GM21381 (cell line): ENCODE measurements at regions not wholly inside any gene's neighbourhood (a gene's known extent, or its start where the extent isn't known, plus 50 kb on each side); places are given as distances from the start of the nearest gene placed in this dataset.
A peak's percentile ranks its signal among the peaks of the same experiment; 100 is the strongest.
"Not testable (repeated sequence)": the region's sequence is repeated elsewhere in the genome, so short reads cannot be mapped to it uniquely, and the experiment has no call there.

Experiments used
- ATAC-seq: cut with Tn5 transposase; IDR thresholded peaks from one replicate; pipeline ENCODE4 v1.9.1; 2021; ENCODE audit warnings: mild to moderate bottlenecking, moderate library complexity; ENCODE audit not compliant: unreplicated experiment

DNA sequence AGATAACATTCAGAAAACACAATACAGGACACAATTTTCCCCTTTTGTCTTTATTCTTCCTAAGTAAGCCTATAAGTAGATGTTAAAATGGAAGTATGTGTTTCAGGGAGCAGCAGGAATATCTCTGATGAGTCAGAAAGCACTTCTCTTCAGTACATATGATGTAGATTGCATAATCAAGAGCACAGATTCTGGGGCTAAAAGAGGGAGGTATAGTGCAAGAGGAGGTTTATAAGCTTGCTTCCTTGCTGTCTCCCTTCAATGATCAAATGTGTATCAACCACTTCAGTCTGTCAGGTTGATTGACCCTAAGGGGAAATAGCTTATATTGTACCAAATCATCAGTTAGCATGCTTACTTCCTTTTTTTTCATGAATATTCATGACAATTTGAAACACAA, 822.8 kb downstream of the BRINP3 start:
- no peak for ATAC-seq

DNA sequence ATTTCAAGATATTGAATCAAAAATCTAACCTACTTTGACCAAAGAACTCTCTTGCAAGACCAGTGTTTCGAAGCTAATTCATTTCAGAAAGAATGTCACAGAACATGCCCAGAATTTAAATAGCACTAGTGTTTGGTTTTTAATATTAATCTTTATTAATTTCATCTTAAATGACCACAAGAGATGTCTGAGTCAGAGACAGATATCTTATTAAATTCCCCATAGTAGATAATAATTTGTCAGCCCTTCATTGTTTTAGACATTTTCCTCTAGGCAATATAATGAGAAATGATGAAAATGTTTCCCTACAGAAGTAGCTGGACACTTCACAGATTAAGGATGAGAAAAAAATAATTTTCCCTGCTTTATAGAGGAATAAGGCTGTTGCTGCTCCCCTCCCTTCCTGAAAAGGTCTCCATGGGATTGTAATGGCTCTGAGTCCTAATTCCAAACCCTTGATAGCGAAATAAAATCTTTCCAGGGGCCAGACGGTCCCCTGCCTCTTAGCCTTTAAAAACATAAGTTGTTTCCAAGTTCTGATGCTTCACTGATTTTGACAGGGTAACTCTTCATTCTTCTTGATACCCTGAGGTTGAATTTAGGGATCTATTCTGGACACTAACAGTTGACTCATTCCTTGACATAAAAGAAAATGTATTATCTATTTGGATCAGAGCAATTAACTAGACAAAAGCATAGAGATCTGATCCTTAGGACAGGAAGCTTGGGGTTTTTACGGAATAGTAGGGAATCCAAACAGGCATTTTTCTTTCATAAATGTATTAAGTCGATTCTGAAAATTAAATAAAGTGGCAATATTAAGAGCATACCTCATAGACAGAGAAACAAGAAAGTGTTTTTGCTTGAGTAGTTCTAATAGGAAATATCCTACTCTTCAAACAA, 820.8 kb downstream of the BRINP3 start:
- ATAC-seq: no peak

DNA sequence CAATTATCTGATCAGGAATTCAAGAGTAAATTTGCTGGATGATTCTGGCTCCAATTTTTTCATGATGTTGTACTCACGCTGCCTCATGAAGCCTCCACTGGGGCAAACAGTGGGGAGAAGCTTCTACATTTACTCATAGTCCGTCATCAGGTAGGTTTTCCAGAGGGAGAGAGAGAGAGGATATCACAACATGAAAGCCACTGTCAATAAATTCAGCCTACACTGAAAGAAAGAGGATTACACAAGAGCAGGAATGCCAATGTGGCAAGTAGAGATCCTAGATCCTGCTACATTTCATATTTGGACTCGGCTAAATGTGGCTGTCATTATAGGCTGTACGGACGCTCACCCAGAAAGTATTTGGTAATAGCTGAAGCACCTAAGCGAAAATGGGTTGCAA, 819.9 kb downstream of the BRINP3 start:
- ATAC-seq: no peak

DNA sequence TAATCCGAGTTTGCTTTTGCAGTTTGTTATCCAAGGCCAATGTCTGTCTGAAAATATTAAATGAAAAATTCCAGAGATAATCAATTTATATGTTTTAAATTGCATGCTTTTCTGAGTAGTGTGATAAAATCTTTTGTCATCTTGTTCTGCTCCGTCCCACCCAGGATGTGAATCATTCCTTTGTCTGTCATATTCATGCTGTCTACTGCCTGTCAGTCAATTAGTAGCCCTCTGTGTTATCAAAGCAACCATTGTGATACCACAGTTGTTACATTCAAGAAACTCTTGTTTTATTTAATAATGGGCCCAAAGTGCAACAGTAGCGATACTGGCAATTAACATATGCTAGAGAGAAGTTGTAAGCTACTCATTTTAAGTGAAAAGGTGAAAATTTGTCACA, 819.3 kb downstream of the BRINP3 start:
- no peak for ATAC-seq

DNA sequence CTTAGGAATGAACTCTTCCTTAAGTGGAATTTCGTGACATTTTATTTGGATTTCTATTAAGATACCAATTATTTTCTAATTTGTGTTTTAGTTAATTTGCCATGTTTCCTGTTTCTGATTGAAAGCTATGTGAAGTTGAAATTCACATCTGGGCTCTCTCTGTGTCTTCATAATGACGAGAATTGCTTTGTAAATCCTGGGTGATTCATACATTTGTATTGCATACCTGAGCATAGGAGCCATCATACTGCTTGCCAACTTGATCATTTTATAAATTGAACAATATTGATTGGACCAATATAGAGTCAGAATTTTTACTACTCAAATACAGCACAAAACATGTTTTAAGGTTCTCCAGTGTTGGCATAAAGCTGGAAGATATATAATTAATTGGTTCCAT, 817.9 kb downstream of the BRINP3 start:
- no peak for ATAC-seq

DNA sequence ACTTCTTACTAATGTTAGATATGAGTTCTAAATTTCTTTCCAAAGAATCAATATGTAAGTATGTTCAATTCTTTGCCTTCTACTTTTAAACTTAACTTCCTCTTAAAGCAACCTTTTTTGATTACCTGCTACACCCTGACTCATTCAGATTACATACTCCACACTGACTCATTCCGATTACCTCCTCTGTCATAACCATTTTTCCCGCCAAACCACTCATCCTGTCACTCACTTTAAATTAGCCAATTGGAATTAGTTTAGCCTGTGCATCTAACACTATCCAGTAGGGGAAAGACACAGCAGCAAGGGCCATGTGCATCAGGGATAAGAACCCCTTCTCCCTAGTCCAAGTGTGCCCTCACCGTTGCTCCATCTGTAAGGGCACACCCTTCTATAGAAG, 815.5 kb downstream of the BRINP3 start:
- ATAC-seq: no peak

DNA sequence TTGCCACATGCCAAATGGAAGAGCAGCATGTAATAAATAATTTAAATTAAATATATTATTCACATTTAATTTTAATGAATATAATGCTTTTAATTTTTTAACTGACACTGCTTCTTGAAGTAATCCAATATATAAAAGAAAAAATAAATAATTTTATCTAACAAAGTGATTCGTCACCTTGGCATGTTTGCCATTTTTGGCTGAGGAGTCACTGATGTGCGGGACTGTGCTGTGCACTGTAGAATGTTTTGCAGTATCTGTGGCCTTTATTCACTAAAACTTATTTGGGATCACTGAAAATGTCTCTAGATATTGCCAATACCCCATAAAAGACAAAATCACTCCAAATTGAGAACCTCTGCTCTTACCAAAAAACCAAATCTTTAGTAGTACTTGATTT, 807.8 kb downstream of the BRINP3 start:
- ATAC-seq: no peak

DNA sequence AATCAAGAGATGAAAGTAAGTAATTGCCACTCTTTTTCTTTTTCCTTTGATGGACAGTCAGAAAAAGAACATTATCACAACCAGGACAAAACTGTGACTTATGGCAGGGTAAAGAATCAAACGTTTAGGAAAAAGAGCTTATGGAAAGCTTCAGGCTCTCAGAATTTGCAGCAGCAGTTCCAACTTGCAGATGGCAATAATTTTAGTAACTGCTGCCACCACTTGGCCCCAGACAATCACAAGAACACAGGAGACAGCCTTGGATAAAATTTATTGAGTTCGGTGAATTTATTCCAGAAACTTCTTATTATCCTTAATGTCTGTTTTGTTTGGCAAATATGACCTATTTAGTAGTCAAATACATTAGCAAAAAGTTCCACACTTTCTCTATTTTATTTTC, 804.4 kb downstream of the BRINP3 start:
- ATAC-seq: no peak

DNA sequence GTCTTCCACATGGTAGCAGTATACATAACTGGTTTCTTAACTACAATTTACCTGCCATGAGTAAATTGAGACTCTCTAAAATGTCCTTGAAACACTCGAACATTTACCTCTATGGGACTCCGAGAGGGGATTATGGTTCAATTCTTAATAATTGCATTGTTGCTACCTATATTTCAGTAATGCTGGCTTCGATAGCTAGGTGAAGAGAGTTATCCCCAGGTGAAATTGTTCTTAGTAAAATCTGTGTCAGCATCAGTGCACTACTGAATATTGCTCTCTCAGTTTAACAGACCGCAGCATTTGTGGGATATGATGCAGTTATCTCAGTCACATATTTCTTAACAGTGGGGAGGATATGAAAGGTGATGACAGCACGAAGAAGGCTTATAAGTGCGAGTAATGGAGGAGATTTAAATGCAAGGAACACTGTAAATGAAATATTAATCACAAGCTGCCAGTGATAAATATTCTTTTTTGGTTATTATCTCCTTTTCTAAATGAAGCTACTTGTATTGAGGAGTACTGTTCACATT, 801.9 kb downstream of the BRINP3 start:
- no peak for ATAC-seq

DNA sequence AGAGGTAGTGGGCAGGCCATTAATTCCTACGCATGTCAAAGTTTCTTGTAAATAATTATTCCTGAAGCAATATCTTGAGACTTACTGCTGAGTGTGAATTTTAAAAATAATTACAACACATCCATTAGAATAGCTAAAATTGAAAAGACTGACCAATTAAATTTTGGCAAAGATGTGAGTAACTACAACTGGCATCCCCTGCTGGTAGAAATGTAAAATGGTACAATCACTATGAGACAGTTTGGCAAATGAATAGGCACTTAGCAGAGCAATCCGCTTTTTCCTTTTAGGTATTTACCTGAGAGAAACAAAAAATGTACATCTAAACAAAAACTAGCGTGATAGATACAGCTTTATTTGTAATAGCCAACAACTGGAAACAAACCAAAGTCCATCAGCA, 798.9 kb downstream of the BRINP3 start:
- ATAC-seq: no peak

DNA sequence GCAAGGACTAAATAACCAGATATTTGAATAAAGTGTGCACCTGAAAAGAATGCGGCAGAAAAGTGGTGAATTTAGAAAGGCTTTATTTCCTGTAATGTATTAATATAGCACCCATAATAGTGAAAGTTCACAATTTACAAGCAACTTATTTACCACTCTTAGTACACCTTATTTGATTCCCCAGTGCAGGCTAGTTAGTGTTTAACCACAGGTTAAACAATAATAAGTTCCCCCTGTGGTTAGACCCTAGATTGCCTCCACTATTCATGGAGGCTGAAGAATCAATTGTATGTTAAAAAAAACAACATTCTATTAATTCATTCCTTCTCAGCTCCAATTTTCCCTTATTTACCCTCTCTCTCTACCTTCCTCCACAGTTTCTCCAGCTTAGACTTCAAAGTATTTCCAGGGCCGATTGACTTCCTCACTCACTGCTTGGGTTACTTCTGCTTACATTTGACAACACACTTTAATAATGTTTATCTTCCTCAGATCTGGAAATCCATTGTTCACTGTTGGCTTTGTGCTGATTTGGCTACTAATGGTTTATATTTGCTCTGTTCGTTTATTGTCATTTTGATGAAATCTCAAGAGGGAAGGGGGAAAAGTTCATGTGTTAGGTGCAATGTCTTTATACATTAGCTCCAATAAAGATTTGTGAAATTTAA, 796.3 kb downstream of the BRINP3 start:
- ATAC-seq: peak; percentile 91

DNA sequence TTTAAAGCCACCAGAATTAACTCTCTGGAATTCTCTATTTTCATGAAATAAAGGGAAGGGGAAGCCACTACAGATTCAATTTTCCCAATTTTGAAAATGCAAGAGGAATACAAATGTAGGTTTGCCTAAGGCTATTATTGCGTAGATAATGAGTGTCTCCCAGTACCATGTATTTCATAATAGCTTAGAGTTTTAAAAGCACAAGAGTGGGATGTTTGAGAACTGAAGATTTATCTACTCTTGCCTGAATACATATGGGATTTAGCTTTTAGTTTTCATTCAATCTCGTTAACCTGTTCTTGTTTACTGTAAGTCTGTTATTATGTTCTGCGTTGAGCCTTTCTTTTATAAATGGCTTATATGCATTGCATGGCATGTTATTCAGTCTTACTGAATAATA, 795.1 kb downstream of the BRINP3 start:
- no peak for ATAC-seq

DNA sequence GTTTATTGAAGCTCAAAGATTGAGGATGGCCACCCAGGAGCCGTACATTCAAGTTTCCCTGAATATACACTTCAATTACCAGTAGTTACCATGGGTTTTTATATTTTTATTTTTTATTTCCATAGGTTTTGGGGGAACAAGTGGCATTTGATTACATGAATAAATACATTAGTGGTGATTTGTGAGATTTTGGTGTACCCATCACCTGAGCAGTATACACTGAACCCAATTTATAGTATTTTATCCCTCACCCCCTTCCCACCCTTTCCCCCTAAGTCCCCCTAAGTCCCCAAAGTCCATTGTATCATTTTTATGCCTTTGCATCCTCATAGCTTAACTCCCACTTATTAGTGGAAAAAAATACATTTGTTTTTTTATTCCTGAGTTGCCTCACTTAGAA, 791.4 kb downstream of the BRINP3 start:
- ATAC-seq: no peak

DNA sequence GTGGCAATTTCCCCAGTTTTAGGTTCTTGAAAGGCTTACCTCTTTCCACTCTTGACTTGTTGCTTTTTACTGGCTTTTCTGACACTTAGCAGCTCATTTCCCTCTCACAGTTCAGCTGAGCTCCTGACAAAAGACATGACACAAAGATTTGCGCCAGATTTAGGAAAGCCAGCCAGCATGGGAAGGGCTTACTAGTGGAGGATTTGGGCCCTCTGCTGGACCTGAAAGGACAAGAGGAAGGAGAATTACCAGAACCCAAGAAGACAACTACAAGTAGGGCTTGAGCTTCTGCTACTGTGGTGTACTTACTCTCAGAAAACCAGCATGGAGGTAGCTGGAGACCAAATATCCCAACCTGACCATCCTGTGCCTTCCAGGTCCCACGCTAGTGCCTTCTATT, 784.5 kb downstream of the BRINP3 start:
- ATAC-seq: no peak

DNA sequence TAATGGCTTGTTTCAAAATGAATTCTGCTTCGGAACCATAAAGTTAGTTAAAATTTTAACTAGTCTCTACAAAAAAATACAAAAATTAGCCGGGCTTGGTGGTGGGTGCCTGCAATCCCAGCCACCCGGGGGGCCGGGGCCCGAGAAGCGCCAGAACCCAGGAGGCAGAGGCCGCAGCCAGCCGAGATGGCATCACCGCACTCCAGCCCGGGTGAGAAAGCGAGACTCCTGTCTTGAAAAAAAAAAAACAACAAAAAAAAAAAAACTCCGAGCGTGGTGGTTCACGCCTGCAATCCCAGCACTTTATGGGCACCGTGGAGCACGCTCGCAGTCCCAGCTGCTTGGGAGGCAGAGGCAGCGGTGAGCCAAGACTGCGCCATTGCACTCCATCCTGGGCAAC, 781.4 kb downstream of the BRINP3 start:
- no peak for ATAC-seq

DNA sequence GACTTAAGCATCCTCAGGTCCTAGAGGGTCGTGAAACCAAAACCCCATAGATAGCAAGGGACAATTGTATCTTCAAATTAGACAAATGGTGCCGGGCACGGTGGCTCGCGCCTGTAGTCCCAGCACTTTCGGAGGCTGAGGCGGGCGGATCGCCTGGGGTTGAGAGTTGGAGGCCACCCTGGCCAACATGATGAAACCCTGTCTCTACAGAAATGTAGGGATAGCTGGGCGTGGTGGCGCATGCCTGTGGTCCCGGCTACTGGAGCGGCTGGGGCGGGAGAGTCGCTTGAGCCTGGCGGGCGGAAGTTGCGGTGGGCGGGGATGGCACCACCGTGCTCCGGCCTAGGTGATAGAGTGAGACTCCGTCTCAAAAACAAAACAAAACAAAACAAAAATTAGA, 780.6 kb downstream of the BRINP3 start:
- no peak for ATAC-seq

DNA sequence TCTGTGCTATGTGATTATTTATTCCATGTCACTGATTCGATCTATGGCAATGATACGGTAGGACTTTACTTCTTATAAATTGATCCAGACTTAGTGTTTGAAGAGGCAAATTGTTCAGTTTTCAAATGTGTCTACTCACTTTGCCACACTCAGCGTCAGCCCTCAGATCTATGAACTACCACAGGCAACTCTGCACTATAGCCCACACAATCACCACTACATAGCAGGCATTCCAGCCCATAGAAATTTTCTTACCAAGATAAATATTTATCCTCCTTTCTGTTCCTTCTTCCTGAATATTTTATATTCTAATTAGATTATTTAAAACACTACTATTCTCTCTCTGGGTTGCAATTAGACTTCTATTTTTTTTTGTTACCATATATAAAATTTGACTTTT, 776.1 kb downstream of the BRINP3 start:
- ATAC-seq: no peak

DNA sequence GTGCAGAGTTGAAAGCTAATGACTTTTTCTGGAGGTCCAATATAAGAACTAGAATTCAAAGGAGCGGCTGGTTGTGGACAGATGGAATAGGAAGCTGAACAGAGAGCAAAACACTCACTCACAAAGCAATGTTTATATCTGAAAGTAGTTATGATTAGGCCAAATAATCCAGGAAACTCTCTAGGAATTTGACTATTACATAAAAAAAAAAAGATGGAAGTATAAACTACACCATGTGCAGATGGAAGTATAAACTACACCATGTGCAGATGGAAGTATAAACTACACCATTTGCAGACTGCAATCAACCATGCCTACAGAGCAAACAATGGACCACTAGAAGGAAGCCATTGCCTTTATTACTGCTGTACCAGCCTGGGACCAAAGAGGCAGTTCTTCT, 771.1 kb downstream of the BRINP3 start:
- ATAC-seq: no peak

DNA sequence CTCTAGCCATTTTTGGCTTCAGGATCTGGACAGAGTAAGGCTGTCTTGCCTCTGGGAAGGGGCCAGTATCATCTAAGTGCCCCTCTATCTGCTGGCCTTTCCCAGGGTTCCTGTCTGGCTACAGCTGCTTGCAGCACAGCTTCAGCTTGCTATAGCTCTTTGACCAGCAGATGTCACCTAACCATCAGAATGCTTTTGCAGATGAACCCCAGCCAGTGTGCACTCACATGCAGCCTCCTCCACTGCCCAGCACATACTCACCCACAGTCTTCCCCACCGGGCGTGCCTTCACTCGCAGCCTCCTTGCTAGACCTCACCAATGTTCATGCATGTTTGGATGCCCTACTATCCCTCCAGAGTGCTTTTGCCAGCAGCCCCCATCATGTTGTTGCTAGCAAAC, 769.0 kb downstream of the BRINP3 start:
- no peak for ATAC-seq

DNA sequence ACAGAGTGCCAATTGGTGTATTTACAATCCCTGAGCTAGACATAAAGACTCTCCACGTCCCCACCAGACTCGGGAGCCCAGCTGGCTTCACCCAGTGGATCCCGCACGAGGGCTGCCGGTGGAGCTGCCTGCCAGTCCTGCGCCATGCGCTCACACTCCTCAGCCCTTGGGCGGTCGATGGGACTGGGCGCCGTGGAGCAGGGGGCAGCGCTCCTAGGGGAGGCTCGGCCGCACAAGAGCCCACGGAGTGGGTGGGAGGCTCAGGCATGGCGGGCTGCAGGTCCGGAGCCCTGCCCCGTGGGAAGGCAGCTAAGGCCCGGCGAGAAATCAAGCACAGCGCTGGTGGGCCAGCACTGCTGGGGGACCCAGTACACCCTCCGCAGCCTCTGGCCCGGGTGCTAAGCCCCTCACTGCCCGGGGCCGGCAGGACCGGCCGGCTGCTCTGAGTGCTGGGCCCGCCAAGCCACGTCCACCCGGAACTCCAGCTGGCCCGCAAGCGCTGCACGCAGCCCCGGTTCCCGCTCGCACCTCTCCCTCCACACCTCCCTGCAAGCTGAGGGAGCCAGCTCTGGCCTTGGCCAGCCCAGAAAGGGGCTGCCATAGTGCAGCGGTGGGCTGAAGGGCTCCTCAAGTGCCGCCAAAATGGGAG, 759.4 kb downstream of the BRINP3 start:
- not testable (repeated sequence) for ATAC-seq

DNA sequence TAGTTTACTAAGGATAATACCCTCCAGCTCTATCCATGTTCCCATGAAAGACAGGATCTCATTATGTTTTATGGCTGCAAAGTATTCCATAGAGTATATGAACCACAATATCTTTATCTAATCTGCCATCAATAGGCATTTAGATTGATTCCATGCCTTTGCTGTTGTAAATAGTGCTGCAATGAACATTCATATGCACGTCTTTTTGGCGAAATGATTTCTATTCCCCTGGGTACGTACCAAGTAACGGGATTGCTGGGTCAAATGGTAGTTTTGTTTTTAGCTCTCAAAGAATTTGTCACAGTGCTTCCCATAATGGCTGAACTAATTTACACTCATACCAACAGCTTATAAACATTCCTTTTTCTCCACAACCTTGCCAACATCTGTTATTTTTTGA, 750.9 kb downstream of the BRINP3 start:
- no peak for ATAC-seq

DNA sequence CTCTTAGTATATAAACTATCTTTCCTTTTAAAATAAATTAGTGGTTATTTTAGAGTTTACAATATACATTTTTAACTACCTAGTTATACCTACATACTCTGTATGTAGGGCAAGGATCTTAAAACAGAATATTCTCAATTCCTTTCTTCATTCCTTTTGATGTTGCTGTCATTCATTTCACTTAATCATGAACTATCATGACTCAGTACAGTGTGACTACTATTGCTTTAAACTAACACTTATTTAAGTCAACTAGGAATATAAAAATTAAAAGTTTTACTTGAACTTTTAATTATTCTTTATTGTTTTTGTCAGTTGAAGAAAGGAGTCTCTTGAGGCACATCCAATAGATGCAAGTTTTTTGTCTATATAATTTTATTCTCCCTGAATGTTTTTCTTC, 726.4 kb downstream of the BRINP3 start:
- ATAC-seq: no peak
